ENCODE measurements at regions not wholly inside any gene's neighbourhood (a gene's known extent, or its start where the extent isn't known, plus 50 kb on each side); places are given as distances from the start of the nearest gene placed in this dataset.

DNA sequence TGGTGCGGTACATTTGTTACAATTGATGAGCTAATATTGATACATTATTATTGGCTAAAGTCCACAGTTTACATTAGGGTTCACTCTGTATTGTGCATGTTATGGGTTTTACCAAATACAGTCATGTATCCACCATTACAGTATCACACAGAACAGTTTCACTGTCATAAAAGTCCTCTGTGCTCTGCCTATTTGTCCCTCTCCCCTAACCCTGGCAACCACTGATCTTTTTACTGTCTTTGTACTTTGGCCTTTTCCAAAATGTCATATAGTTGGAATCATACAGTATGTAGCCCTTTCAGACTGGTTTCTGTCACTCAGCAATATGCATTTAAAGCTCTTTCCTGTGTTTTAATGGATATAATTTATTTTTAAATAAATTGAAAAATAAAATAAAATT lies 83.1 kb upstream of the SLC4A7 start:
- no peak overlapping the region for H3K4me3 ChIP-seq (ENCODE audit: low read length)
- TF ChIP-seq, protein P1, sequence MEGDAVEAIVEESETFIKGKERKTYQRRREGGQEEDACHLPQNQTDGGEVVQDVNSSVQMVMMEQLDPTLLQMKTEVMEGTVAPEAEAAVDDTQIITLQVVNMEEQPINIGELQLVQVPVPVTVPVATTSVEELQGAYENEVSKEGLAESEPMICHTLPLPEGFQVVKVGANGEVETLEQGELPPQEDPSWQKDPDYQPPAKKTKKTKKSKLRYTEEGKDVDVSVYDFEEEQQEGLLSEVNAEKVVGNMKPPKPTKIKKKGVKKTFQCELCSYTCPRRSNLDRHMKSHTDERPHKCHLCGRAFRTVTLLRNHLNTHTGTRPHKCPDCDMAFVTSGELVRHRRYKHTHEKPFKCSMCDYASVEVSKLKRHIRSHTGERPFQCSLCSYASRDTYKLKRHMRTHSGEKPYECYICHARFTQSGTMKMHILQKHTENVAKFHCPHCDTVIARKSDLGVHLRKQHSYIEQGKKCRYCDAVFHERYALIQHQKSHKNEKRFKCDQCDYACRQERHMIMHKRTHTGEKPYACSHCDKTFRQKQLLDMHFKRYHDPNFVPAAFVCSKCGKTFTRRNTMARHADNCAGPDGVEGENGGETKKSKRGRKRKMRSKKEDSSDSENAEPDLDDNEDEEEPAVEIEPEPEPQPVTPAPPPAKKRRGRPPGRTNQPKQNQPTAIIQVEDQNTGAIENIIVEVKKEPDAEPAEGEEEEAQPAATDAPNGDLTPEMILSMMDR (conservative IDR thresholded peaks at IDR 0.05; ENCODE audit: low read length): no peak
- no peak for DNase-seq (ENCODE audit: low read depth)

DNA sequence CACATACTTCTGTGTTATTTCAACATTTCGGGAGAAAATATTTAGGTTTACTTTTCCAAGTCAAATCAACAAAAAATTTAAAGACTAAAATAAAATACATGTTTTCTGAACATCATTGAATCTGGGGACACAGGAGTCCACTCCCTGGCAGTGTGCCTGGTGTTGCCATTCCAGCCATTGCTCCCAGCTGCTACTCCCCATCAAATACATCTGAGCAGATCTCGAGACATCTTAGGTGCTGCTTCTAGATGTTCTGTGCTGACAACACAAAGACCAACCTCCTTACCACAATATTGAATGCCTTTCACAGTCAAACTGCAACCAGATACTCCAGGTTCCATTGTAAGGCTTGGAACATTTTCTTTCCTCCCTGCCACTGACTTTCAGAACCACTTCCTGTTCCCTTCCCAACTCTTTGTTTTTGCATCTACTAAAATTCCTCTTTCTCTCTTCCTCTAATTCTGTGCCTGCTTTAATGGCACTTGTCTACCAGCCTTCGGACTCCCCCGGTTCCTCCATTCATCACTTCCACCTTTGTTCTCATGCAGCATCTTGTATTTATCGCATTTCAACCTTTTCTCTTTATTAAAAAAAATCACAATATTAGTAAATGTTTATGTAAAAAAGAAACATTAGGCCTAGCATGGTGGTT lies 81.1 kb upstream of the SLC4A7 start:
- no peak for DNase-seq (ENCODE audit: low read depth)
- H3K4me3 ChIP-seq (ENCODE audit: low read length): no peak overlapping the region
- TF ChIP-seq, protein P1 (conservative IDR thresholded peaks at IDR 0.05; ENCODE audit: low read length): no peak

DNA sequence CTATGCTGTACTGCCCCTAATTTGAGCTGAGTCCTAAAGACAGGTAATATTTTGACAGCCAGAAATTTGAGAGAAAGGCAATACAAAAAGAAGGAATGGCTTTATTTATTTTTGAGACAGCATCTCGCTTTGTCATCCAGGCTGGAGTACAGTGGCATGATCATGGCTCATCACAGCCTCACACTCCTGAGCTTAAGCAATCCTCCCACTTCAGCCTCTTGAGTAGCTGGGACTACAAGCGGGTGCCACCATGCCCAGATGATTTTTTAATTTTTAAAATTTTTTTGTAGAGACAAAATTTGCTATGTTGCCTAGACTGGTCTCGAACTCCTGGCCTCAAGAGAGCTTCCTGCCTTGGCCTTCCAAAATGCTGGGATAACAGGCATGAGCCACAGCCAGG lies 77.4 kb upstream of the SLC4A7 start:
- H3K4me3 ChIP-seq (ENCODE audit: low read length): no peak overlapping the region
- no peak for DNase-seq (ENCODE audit: low read depth)
- TF ChIP-seq, protein P1 (conservative IDR thresholded peaks at IDR 0.05; ENCODE audit: low read length): no peak

DNA sequence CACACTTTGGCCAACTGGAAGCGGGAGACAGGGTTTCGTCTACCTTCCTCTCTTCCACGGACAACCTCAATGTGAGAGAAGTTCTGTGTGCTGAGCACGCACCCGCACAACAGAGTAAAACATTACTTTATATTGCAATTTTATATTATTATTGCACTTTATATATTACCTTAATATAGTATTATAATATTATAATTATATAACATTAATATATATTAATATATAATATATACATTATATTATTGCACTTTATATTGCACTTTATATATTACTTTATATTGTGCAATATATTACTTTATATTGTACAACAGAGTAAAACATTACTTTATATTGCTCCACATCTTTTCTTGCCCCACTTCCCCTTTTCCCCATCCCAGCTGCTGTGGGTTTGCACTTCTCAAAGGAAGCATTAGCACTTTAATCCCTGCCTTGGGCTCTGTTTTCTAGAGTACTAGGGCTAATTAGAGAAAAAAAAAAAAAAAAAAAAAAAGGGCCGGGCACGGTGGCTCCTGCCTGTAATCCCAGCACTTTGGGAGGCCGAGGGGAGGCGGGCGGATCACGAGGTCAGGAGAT lies 76.4 kb upstream of the SLC4A7 start:
- no peak for DNase-seq (ENCODE audit: low read depth)
- TF ChIP-seq, protein P1 (conservative IDR thresholded peaks at IDR 0.05; ENCODE audit: low read length): no peak
- no peak overlapping the region for H3K4me3 ChIP-seq (ENCODE audit: low read length)

DNA sequence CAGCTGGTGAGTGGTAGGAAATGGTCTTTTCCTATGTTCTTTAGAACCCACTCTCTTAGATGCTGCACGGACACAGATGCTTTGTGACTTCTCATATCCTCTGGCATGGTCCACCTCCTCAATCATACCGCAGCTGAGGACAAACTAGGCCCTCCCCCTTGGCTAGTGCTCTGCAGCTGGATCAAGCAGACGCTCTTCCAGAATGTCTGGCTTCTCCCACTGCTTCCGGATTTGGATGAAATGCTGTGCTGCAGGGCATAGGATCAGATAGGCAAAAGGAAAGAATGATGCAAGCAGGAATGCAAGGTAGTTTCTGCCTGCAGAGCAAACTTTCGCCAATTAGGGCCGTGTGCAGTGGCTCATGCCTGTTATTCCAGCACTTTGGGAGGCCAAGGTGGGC lies 75.7 kb upstream of the SLC4A7 start:
- no peak overlapping the region for H3K4me3 ChIP-seq (ENCODE audit: low read length)
- DNase-seq (ENCODE audit: low read depth): peak; percentile 88
- TF ChIP-seq, protein P1 (conservative IDR thresholded peaks at IDR 0.05; ENCODE audit: low read length): no peak

DNA sequence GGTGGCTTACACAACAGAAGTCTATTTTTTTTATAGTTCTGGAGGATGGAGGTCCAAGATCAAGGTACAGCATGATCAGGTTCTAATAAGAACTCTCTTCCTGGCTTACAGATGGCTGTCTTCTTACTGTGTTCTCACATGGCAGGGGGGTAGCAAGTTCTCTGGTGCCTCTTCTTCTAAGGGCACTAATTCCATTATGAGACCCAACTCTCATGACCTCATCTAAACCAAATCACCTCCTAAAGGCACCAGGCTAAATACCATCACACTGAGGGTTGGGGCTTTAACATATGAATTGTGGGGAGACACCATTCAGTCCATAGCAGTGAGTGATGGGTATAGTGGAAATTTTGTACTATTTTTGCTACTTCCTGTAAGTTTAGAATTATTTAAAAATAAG lies 75.2 kb upstream of the SLC4A7 start:
- TF ChIP-seq, protein P1 (conservative IDR thresholded peaks at IDR 0.05; ENCODE audit: low read length): no peak
- DNase-seq (ENCODE audit: low read depth): no peak
- no peak overlapping the region for H3K4me3 ChIP-seq (ENCODE audit: low read length)

DNA sequence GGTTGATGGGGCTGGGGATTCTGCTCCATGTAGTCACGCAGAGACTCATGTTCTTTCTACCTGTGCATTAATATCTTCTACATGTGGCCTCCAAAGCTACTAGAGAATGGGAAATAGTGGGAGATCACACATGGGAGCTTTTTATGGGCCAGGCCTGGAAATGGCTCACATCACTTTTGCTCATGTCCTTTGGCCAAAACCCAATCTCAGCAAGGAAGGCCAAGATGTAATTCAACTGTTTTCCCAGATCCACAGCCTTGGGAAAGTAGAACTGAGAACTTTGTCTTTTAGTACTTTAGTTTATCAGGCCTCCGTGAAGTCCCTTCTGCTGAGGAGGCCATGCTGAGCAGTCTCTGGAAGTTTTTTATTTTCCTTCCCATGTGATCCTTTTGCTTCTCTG lies 73.2 kb upstream of the SLC4A7 start:
- TF ChIP-seq, protein P1 (conservative IDR thresholded peaks at IDR 0.05; ENCODE audit: low read length): no peak
- no peak for DNase-seq (ENCODE audit: low read depth)
- no peak overlapping the region for H3K4me3 ChIP-seq (ENCODE audit: low read length)
